Hepatocyte (in vitro differentiated cells): ENCODE measurements at regions not wholly inside any gene's neighbourhood (a gene's known extent, or its start where the extent isn't known, plus 50 kb on each side); places are given as distances from the start of the nearest gene placed in this dataset.

ENCODE experiments used
- DNase-seq: peaks from one replicate; pipeline ENCODE4 v3.0.0-alpha.2; 2016; ENCODE audit warnings: low spot score
- H2AFZ ChIP-seq: fragments of 200-600 bp; sonication (generic); 2 replicates; pipeline ENCODE4 v1.6.0; 2016; ENCODE audit warnings: antibody characterized with exemption, mild to moderate bottlenecking
- H3K27ac ChIP-seq: fragments of 200-600 bp; sonication (generic); 2 replicates; pipeline ENCODE4 v1.5.1; 2016; ENCODE audit warnings: mild to moderate bottlenecking
- H3K27me3 ChIP-seq: fragments of 200-600 bp; sonication (generic); 2 replicates; pipeline ENCODE4 v1.6.1; 2016
- H3K36me3 ChIP-seq: fragments of 200-600 bp; sonication (generic); replicated peaks from 2 replicates; pipeline ENCODE4 v1.5.1; 2016; ENCODE audit warnings: low read depth; ENCODE audit not compliant: insufficient read depth
- H3K4me1 ChIP-seq: fragments of 200-600 bp; sonication (generic); 2 replicates; pipeline ENCODE4 v1.5.1; 2016; ENCODE audit warnings: mild to moderate bottlenecking, moderate library complexity; ENCODE audit not compliant: insufficient read depth
- H3K4me2 ChIP-seq: fragments of 200-600 bp; sonication (generic); 2 replicates; pipeline ENCODE4 v1.6.0; 2016
- H3K4me3 ChIP-seq: fragments of 200-600 bp; sonication (generic); 2 replicates; pipeline ENCODE4 v1.5.1; 2016; ENCODE audit warnings: mild to moderate bottlenecking
- H3K79me2 ChIP-seq: fragments of 200-600 bp; sonication (generic); 2 replicates; pipeline ENCODE4 v1.6.0; 2017; ENCODE audit warnings: mild to moderate bottlenecking
- H3K9me2 ChIP-seq: fragments of 200-600 bp; sonication (generic); replicated peaks from 2 replicates; pipeline ENCODE4 v1.6.0; 2017; ENCODE audit warnings: mild to moderate bottlenecking; ENCODE audit not compliant: insufficient read depth
- H3K9me3 ChIP-seq: fragments of 200-600 bp; sonication (generic); 2 replicates; pipeline ENCODE4 v1.5.1; 2016; ENCODE audit warnings: low read depth, mild to moderate bottlenecking
- H4K20me1 ChIP-seq: fragments of 200-600 bp; sonication (generic); 2 replicates; pipeline ENCODE4 v1.6.0; 2016; ENCODE audit warnings: mild to moderate bottlenecking; ENCODE audit not compliant: insufficient read depth, poor library complexity, severe bottlenecking
- CTCF ChIP-seq: fragments of 200-600 bp; sonication (generic); IDR thresholded peaks from 2 replicates; pipeline ENCODE4 v1.5.1; 2016; ENCODE audit warnings: antibody characterized with exemption, mild to moderate bottlenecking; ENCODE audit not compliant: poor library complexity
- EZH2 ChIP-seq: fragments of 200-600 bp; sonication (generic); IDR thresholded peaks from 2 replicates; pipeline ENCODE4 v1.6.1; 2016; ENCODE audit warnings: antibody characterized with exemption, mild to moderate bottlenecking, borderline replicate concordance
- EZH2phosphoT487 ChIP-seq: fragments of 200-600 bp; sonication (generic); IDR thresholded peaks from one replicate; pipeline ENCODE4 v1.6.1; 2018; ENCODE audit warnings: antibody characterized with exemption, mild to moderate bottlenecking, low read depth, moderate library complexity; ENCODE audit not compliant: unreplicated experiment, severe bottlenecking
- WGBS: methylation state at CpG from one replicate; pipeline ENCODE4 v1.1.6; 2016; ENCODE audit warnings: low lambda C conversion rate; ENCODE audit errors: missing lambda C conversion rate; 5-methylcytosine and 5-hydroxymethylcytosine counted together

DNA sequence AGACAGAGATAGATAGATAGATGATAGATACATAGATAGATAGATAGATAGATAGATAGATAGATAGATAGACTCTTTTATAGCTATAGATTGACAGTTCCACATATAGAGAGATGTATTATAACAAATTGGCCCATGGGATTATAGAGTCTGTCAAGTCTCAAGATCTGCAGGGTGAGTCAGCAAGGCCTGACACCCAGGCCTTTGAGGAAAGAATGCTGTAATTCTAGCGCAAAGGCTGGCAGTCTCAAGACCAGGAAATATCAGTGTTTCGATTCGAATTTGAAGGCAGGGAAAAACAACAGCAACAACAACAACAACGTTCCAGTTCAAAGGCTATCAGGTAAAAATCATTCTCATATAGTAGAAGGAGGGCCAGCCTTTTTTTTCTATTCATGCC, 339.2 kb upstream of the CDH9 start:
- peak; percentile 5 for DNase-seq
- H3K4me3 ChIP-seq: no peak overlapping the region
- no peaks in the 10 kb centered on the region for H3K4me1 ChIP-seq
- TF ChIP-seq EZH2phosphoT487 (no peak), EZH2 (no peak), CTCF (no peak)
- no peaks in the 10 kb centered on the region for H3K27me3 ChIP-seq
- no peak overlapping the region for H3K4me2 ChIP-seq
- no peaks in the 10 kb centered on the region for H4K20me1 ChIP-seq
- no peaks in the 10 kb centered on the region for H3K9me2 ChIP-seq
- no peaks in the 10 kb centered on the region for H3K36me3 ChIP-seq
- no peaks in the 10 kb centered on the region for H3K79me2 ChIP-seq
- no peak overlapping the region for H3K27ac ChIP-seq
- H2AFZ ChIP-seq: no peak overlapping the region
- 67% methylated on average over 4 of the region's 4 CpGs for WGBS
- no peaks in the 10 kb centered on the region for H3K9me3 ChIP-seq

DNA sequence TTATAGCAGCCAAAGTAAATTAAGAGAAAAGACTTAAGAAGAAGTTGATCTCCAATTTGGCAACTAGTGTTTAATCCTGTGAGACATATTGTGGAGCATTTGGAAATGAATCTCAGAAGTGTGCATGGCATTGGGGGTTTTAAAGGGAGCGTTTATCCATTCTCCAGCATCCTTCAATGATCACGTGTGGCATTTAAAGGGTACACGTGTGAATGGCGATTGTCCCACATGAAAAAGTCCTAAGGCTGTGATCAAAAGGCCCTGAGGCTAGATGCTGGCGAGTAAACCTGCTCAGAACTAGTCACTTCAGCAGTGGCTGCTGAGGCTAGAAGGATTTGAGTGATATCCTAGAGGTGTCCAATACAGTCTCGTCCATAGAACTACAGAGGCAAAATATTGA, 315.6 kb upstream of the CDH9 start:
- DNase-seq: no peak
- Histone ChIP-seq H3K27ac (no peak overlapping the region), H3K4me1 (no peaks in the 10 kb centered on the region), H3K4me2 (no peak overlapping the region), H3K36me3 (no peaks in the 10 kb centered on the region), H3K4me3 (no peak overlapping the region), H4K20me1 (no peaks in the 10 kb centered on the region), H2AFZ (no peak overlapping the region), H3K79me2 (no peaks in the 10 kb centered on the region), H3K27me3 (no peaks in the 10 kb centered on the region), H3K9me2 (no peaks in the 10 kb centered on the region), H3K9me3 (no peaks in the 10 kb centered on the region)
- no peak for TF ChIP-seq CTCF
- WGBS: 94% methylated on average over 6 of the region's 6 CpGs

DNA sequence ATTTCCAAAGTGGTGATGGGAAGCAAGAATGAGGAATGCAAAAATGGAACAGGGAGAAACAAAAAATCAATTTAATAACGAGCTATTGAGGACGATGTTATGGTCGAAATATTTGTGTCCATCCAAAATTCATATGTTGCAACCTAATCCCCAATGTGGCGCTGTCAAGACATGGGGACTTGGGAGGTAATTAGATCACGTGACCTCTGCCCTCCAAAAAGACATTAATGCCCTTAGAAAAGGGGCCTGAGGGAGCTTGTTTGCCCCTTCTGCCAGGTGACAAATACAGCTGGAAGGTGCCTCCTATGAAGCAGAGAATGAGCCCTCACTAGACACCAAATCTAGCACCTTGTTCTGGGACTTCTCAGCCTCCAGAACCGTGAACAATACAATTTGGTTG, 315.2 kb upstream of the CDH9 start:
- Histone ChIP-seq H3K27me3 (no peaks in the 10 kb centered on the region), H3K36me3 (no peaks in the 10 kb centered on the region), H3K4me3 (no peak overlapping the region), H3K4me1 (no peaks in the 10 kb centered on the region), H3K27ac (no peak overlapping the region), H2AFZ (no peak overlapping the region), H3K9me2 (no peaks in the 10 kb centered on the region), H4K20me1 (no peaks in the 10 kb centered on the region), H3K4me2 (no peak overlapping the region), H3K9me3 (no peaks in the 10 kb centered on the region), H3K79me2 (no peaks in the 10 kb centered on the region)
- no peak for TF ChIP-seq EZH2phosphoT487
- TF ChIP-seq CTCF: no peak
- no peak for TF ChIP-seq EZH2
- 85% methylated on average over 6 of the region's 6 CpGs for WGBS
- no peak for DNase-seq

- no peak overlapping the region for H2AFZ ChIP-seq
- H3K27me3 ChIP-seq: no peaks in the 10 kb centered on the region
- no peaks in the 10 kb centered on the region for H3K9me3 ChIP-seq
- no peak overlapping the region for H3K4me3 ChIP-seq
- no peak for TF ChIP-seq EZH2
- TF ChIP-seq CTCF: no peak
- TF ChIP-seq EZH2phosphoT487: no peak
- H3K4me2 ChIP-seq: no peak overlapping the region
- H3K9me2 ChIP-seq: no peaks in the 10 kb centered on the region
- no peaks in the 10 kb centered on the region for H3K36me3 ChIP-seq
- DNase-seq: no peak
- no peaks in the 10 kb centered on the region for H3K4me1 ChIP-seq
- H3K79me2 ChIP-seq: no peaks in the 10 kb centered on the region
- no peak overlapping the region for H3K27ac ChIP-seq
- H4K20me1 ChIP-seq: no peaks in the 10 kb centered on the region
These were observed 303.0 kb upstream of the CDH9 start for GRCh38 chr5:27341342-27341741.
